HepG2 (cell line): ENCODE measurements at regions not wholly inside any gene's neighbourhood (a gene's known extent, or its start where the extent isn't known, plus 50 kb on each side); places are given as distances from the start of the nearest gene placed in this dataset.

Experiments used
- ATAC-seq: fragments of 200-7000 bp; cut with Tn5 transposase; 3 replicates; pipeline ENCODE4 v1.9.1; 2020; ENCODE audit warnings: mild to moderate bottlenecking, moderate library complexity
- BruUV-seq: library from RNA; stranded (reverse); fragments of 400-500 nt; replicated peaks from 2 replicates; lab custom pipeline; 2021; lab: Mats Ljungman, UMichigan
- CTCF ChIA-PET: fragments of 300-600 bp; formaldehyde crosslinking; extraction: SDS; loops from one replicate; lab custom pipeline; 2021; ENCODE audit warnings: low total read pairs, inconsistent platforms, low intra/inter-chr PET ratio; lab: Yijun Ruan, JAX
- POLR2A ChIA-PET: fragments of 350-600 bp; sonication (Branson Sonifier 250); formaldehyde crosslinking; loops from one replicate; lab custom pipeline; 2020; ENCODE audit warnings: antibody characterized with exemption, inconsistent platforms; lab: Yijun Ruan, JAX
- DNase-seq: peaks from one replicate; pipeline ENCODE4 v3.0.0-alpha.2; 2015; ENCODE audit warnings: low spot score
- FAIRE-seq: peaks from 3 replicates; lab custom pipeline; 2011; peaks lifted over from hg19 to GRCh38; lab: Jason Lieb, UNC
- H2AFZ ChIP-seq: one replicate; pipeline ENCODE4 v1.6.1; 2011; ENCODE audit warnings: low read length, inconsistent platforms
- H3K27ac ChIP-seq: fragments of 300-600 bp; 3 replicates; pipeline ENCODE4 v1.8.0; 2011; ENCODE audit warnings: mixed run types, mild to moderate bottlenecking, mixed read lengths, low read length, inconsistent platforms; ENCODE audit not compliant: insufficient read depth; ENCODE audit errors: extremely low read length
- H3K27me3 ChIP-seq, 2 experiments: fragments of 200-600 bp in 1 of 2; 2 replicates in 1 of 2; 3 replicates in 1 of 2; pipeline versions ENCODE4 v1.6.0 to v1.8.0; 2011; ENCODE audit warnings: low read length in 2 of 2, mild to moderate bottlenecking in 2 of 2, moderate library complexity in 2 of 2, inconsistent platforms in 1 of 2; ENCODE audit not compliant: insufficient read depth in 2 of 2, control insufficient read depth in 1 of 2
- H3K36me3 ChIP-seq, 2 experiments: fragments of 200-600 bp in 1 of 2; replicated peaks in 1 of 2; 2 replicates in 1 of 2; 3 replicates in 1 of 2; pipeline versions ENCODE4 v1.5.1 to v1.8.0; 2011; ENCODE audit warnings: low read length in 2 of 2, inconsistent platforms in 1 of 2; ENCODE audit not compliant: insufficient read depth in 2 of 2, control insufficient read depth in 1 of 2
- H3K4me1 ChIP-seq: 2 replicates; pipeline ENCODE4 v1.5.1; 2012; ENCODE audit warnings: low read length, inconsistent platforms; ENCODE audit not compliant: insufficient read depth
- H3K4me2 ChIP-seq: 2 replicates; pipeline ENCODE4 v1.6.0; 2011; ENCODE audit warnings: low read depth, low read length, inconsistent platforms
- H3K4me3 ChIP-seq, 3 experiments: fragments of 200-600 bp in 1 of 3; sonication (generic), shearing (Covaris generic) in 1 of 3; replicated peaks in 1 of 3; 2 replicates each; pipeline ENCODE4 v1.5.1; 2011 to 2016; ENCODE audit warnings: low read length in 3 of 3, inconsistent platforms in 2 of 3, low read depth in 2 of 3, mild to moderate bottlenecking in 2 of 3, control low read depth in 1 of 3, mixed read lengths in 1 of 3; ENCODE audit not compliant: insufficient read depth in 1 of 3
- H3K79me2 ChIP-seq: one replicate; pipeline ENCODE4 v1.6.1; 2011; ENCODE audit warnings: low read length, inconsistent platforms; ENCODE audit not compliant: insufficient read depth
- H3K9ac ChIP-seq: 2 replicates; pipeline ENCODE4 v1.6.0; 2011; ENCODE audit warnings: mild to moderate bottlenecking, low read depth, low read length, inconsistent platforms; ENCODE audit not compliant: insufficient read depth
- H3K9me3 ChIP-seq: 2 replicates; pipeline ENCODE4 v1.5.1; 2012; ENCODE audit warnings: mild to moderate bottlenecking, low read length
- H4K20me1 ChIP-seq: 2 replicates; pipeline ENCODE4 v1.6.0; 2011; ENCODE audit warnings: inconsistent platforms, mild to moderate bottlenecking, low read length, moderate library complexity; ENCODE audit not compliant: insufficient read depth
- ARNT2 ChIP-seq: sonication (generic); formaldehyde crosslinking; IDR thresholded peaks from 2 replicates; pipeline ENCODE4 v1.8.0; 2022; ENCODE audit warnings: mild to moderate bottlenecking, low read depth, missing genetic modification reagents, moderate library complexity
- CTCF ChIP-seq: sonication (generic); formaldehyde crosslinking; IDR thresholded peaks from 2 replicates; pipeline ENCODE4 v1.5.0; 2020; ENCODE audit warnings: mild to moderate bottlenecking, missing genetic modification reagents, moderate library complexity
- PPARG ChIP-seq: conservative IDR thresholded peaks from 2 replicates; pipeline ENCODE4 v1.6.1; 2016; ENCODE audit warnings: missing biosample characterization, missing genetic modification reagents
- SRSF4 ChIP-seq: fragments of 200-400 bp; formaldehyde crosslinking; IDR thresholded peaks from one replicate; pipeline ENCODE4 v1.6.1; 2018; ENCODE audit warnings: mild to moderate bottlenecking, low read depth, low read length, moderate library complexity; ENCODE audit not compliant: poor library complexity, severe bottlenecking
- ZBTB3 ChIP-seq: sonication (generic); formaldehyde crosslinking; IDR thresholded peaks from 2 replicates; pipeline ENCODE4 v1.4.0; 2020; ENCODE audit warnings: low read depth, mild to moderate bottlenecking, moderate library complexity, missing genetic modification reagents, borderline replicate concordance
- ZNF318 ChIP-seq: sonication (generic); formaldehyde crosslinking; IDR thresholded peaks from 2 replicates; pipeline ENCODE4 v1.4.0; 2020; ENCODE audit warnings: mild to moderate bottlenecking, missing genetic modification reagents
- ZNF607 ChIP-seq: sonication (generic); formaldehyde crosslinking; IDR thresholded peaks from 2 replicates; pipeline ENCODE4 v1.5.1; 2020; ENCODE audit warnings: missing genetic modification reagents, mild to moderate bottlenecking, borderline replicate concordance
- WGBS: methylation state at CpG from one replicate; pipeline ENCODE4 v1.1.6; 2017; ENCODE audit warnings: low lambda C conversion rate; 5-methylcytosine and 5-hydroxymethylcytosine counted together
- in situ Hi-C: cut with HindIII; loops from 2 replicates; pipeline ENCODE4 v1.10.0; 2017; ENCODE audit warnings: low pct_unique_long_range_greater_than_20kb; ENCODE audit not compliant: extremely low pct_ligation_motif_present
- intact Hi-C: fragments of 100-400 bp; cut with micrococcal nuclease; formaldehyde crosslinking; loops from one replicate; pipeline ENCODE4 v1.10.0; 2022; ENCODE audit not compliant: unreplicated experiment
- TF ChIP-seq, protein P1 (sequence below): sonication (generic); formaldehyde crosslinking; IDR thresholded peaks from 2 replicates; pipeline ENCODE4 v1.4.0; 2020; ENCODE audit warnings: mild to moderate bottlenecking, missing genetic modification reagents

DNA sequence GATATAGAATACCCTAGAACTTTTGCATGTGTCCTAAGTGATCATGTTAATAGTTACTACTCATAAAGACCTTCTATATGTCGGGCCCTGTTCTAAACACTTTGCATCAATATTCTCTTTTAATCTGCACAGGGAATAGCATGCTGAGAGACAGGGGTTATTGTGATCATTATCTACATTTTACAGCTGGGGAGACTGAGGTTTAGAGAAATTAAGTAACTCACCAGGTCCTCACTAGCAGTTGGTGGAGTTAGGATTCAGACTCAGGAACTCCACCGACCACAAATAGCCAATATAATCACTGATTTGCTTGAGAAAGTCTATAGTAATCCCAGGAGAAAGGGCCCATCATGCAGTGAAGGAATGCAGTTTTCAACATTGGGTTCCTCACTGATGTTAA lies 111.2 kb upstream of the ADO start (continued):
- TF ChIP-seq ZNF318 (CRISPR knock-in tag), result no peak

GRCh38 chr10:62694537-62695126 lies 109.9 kb upstream of the ADO start:
- in situ Hi-C loops, result no loop called here
- no peak for TF ChIP-seq CTCF (CRISPR knock-in tag)
- TF ChIP-seq SRSF4, result no peak
- TF ChIP-seq ZBTB3, result no peak
- no peak for TF ChIP-seq ZNF607 (CRISPR knock-in tag)
- no peak for TF ChIP-seq ARNT2 (CRISPR knock-in tag)
- TF ChIP-seq, protein P1, sequence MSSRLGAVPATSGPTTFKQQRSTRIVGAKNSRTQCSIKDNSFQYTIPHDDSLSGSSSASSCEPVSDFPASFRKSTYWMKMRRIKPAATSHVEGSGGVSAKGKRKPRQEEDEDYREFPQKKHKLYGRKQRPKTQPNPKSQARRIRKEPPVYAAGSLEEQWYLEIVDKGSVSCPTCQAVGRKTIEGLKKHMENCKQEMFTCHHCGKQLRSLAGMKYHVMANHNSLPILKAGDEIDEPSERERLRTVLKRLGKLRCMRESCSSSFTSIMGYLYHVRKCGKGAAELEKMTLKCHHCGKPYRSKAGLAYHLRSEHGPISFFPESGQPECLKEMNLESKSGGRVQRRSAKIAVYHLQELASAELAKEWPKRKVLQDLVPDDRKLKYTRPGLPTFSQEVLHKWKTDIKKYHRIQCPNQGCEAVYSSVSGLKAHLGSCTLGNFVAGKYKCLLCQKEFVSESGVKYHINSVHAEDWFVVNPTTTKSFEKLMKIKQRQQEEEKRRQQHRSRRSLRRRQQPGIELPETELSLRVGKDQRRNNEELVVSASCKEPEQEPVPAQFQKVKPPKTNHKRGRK (CRISPR knock-in tag), result no peak
- TF ChIP-seq PPARG, result no peak

More at GRCh38 chr10:62694537-62695126, 109.9 kb upstream of the ADO start:
- intact Hi-C loops, result no loop called here
- no peak for DNase-seq
- Histone ChIP-seq H3K9ac (no peak overlapping the region), H3K4me3 (no peak overlapping the region), H3K79me2 (no peaks in the 10 kb centered on the region), H3K4me1 (no peaks in the 10 kb centered on the region), H3K27ac (no peak overlapping the region), H3K36me3 (no peaks in the 10 kb centered on the region), H3K4me2 (no peak overlapping the region), H3K9me3 (peaks cover 16% of the 10 kb centered on the region), H3K27me3 (no peaks in the 10 kb centered on the region), H2AFZ (no peak overlapping the region), H4K20me1 (no peaks in the 10 kb centered on the region)
- POLR2A ChIA-PET, result no interaction called here
- CTCF ChIA-PET, result no interaction called here
- 2% methylated on average over 3 of the region's 3 CpGs for WGBS
- no peak for FAIRE-seq
- BruUV-seq, result no TSS peak
- no peak for ATAC-seq
